ENCODE measurements at regions not wholly inside any gene's neighbourhood (a gene's known extent, or its start where the extent isn't known, plus 50 kb on each side); places are given as distances from the start of the nearest gene placed in this dataset.

DNA sequence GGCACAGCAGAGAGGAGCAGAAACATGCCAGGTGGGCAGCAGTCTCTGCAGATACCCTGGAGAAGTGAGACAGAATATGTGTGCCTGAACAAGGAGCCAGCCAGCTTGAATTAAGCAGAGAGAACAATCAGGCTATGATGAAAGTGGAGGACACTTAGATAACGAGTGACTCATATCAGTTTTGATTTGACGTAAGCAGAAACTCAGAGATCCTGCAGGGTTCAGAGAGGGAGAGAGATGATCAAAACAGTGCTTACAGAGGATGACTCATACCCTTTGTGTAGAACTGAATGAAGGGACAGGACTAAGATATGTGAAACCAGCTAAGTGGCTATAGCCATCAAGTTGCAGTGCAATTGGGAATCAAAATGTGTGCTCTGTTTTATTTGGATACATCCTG, 300.7 kb downstream of the TENT5A start:
- TF ChIP-seq, protein P1, sequence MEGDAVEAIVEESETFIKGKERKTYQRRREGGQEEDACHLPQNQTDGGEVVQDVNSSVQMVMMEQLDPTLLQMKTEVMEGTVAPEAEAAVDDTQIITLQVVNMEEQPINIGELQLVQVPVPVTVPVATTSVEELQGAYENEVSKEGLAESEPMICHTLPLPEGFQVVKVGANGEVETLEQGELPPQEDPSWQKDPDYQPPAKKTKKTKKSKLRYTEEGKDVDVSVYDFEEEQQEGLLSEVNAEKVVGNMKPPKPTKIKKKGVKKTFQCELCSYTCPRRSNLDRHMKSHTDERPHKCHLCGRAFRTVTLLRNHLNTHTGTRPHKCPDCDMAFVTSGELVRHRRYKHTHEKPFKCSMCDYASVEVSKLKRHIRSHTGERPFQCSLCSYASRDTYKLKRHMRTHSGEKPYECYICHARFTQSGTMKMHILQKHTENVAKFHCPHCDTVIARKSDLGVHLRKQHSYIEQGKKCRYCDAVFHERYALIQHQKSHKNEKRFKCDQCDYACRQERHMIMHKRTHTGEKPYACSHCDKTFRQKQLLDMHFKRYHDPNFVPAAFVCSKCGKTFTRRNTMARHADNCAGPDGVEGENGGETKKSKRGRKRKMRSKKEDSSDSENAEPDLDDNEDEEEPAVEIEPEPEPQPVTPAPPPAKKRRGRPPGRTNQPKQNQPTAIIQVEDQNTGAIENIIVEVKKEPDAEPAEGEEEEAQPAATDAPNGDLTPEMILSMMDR (IDR thresholded peaks at IDR 0.05) = no peak
- Mint-ChIP-seq H3K27ac (ENCODE audit: unreplicated experiment) (no peak overlapping the region), H3K36me3 (ENCODE audit: unreplicated experiment) (no peaks in the 10 kb centered on the region), H3K27me3 (ENCODE audit: unreplicated experiment) (peaks cover 7% of the 10 kb centered on the region), H3K4me1 (ENCODE audit: unreplicated experiment) (peaks cover 4% of the 10 kb centered on the region), H3K4me3 (ENCODE audit: unreplicated experiment) (no peak overlapping the region), H3K9me3 (ENCODE audit: unreplicated experiment) (no peaks in the 10 kb centered on the region)
- DNase-seq (ENCODE audit: extremely low spot score, unreplicated experiment) = no peak

- peaks cover 6% of the 10 kb centered on the region for H3K27me3 Mint-ChIP-seq (ENCODE audit: unreplicated experiment)
- no peak overlapping the region for H3K4me3 Mint-ChIP-seq (ENCODE audit: unreplicated experiment)
- DNase-seq (ENCODE audit: extremely low spot score, unreplicated experiment) = no peak
- no peaks in the 10 kb centered on the region for H3K36me3 Mint-ChIP-seq (ENCODE audit: unreplicated experiment)
- H3K4me1 Mint-ChIP-seq (ENCODE audit: unreplicated experiment) = peaks cover 4% of the 10 kb centered on the region
- H3K9me3 Mint-ChIP-seq (ENCODE audit: unreplicated experiment) = no peaks in the 10 kb centered on the region
- TF ChIP-seq, protein P1 (IDR thresholded peaks at IDR 0.05) = peak; percentile 23
- no peak overlapping the region for H3K27ac Mint-ChIP-seq (ENCODE audit: unreplicated experiment)
Observed at GRCh38 chr6:81450180-81450579, 302.3 kb downstream of the TENT5A start.

DNA sequence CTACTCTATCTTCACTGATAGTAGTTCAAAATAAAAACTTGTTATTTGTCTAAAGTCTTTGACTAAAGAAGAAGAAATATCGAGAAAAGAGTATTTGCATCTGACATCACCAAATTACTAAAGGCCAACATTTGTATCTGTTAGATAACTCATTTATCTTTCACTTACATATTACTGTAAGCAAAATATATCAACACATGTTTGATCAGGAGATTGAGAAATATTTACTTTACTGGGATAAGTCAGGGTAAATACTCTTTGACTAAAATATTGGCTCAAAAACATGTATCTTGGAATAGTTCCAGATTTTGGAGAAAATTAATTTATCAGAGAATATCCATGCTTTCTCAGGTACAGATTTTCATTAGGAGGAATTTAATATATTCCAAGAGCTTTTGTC, 306.0 kb downstream of the TENT5A start:
- Mint-ChIP-seq H3K4me3 (ENCODE audit: unreplicated experiment) (no peak overlapping the region), H3K36me3 (ENCODE audit: unreplicated experiment) (no peaks in the 10 kb centered on the region), H3K27ac (ENCODE audit: unreplicated experiment) (no peak overlapping the region), H3K27me3 (ENCODE audit: unreplicated experiment) (peaks cover 6% of the 10 kb centered on the region), H3K4me1 (ENCODE audit: unreplicated experiment) (peaks cover 4% of the 10 kb centered on the region), H3K9me3 (ENCODE audit: unreplicated experiment) (no peaks in the 10 kb centered on the region)
- TF ChIP-seq, protein P1 (IDR thresholded peaks at IDR 0.05) = no peak
- DNase-seq (ENCODE audit: extremely low spot score, unreplicated experiment) = no peak

- Mint-ChIP-seq H3K27ac (ENCODE audit: unreplicated experiment) (no peak overlapping the region), H3K9me3 (ENCODE audit: unreplicated experiment) (peaks cover 29% of the 10 kb centered on the region), H3K27me3 (ENCODE audit: unreplicated experiment) (peaks cover 2% of the 10 kb centered on the region), H3K36me3 (ENCODE audit: unreplicated experiment) (peaks cover 2% of the 10 kb centered on the region), H3K4me1 (ENCODE audit: unreplicated experiment) (no peaks in the 10 kb centered on the region), H3K4me3 (ENCODE audit: unreplicated experiment) (no peak overlapping the region)
- TF ChIP-seq, protein P1 (IDR thresholded peaks at IDR 0.05) = no peak
- DNase-seq (ENCODE audit: extremely low spot score, unreplicated experiment) = no peak
Observed at GRCh38 chr6:81439417-81439816, 313.1 kb downstream of the TENT5A start.

DNA sequence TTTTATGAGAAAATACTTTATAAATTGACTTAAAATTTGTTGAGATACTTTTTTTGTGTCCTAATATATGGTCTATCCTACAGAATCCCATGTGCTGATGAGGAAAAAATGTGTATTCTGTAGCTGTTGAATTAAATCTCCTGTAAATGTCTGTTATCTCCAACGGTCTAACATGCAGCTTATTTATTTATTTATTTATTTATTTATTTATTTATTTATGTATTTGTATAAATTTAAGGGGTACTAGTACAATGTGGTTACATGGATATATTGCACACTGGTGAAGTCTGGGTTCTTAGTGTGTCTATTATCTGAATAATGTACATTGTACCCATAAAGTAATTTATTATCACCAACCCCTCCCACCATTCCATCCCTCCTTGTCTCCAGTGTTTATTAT, 315.5 kb downstream of the TENT5A start:
- Mint-ChIP-seq H3K4me3 (ENCODE audit: unreplicated experiment) (no peak overlapping the region), H3K27ac (ENCODE audit: unreplicated experiment) (no peak overlapping the region), H3K36me3 (ENCODE audit: unreplicated experiment) (peaks cover 2% of the 10 kb centered on the region), H3K4me1 (ENCODE audit: unreplicated experiment) (no peaks in the 10 kb centered on the region), H3K27me3 (ENCODE audit: unreplicated experiment) (peaks cover 2% of the 10 kb centered on the region), H3K9me3 (ENCODE audit: unreplicated experiment) (peaks cover 29% of the 10 kb centered on the region)
- DNase-seq (ENCODE audit: extremely low spot score, unreplicated experiment) = no peak
- TF ChIP-seq, protein P1 (IDR thresholded peaks at IDR 0.05) = no peak

All from osteocyte (in vitro differentiated cells).